Spleen (tissue), 11 donors: ENCODE measurements at regions not wholly inside any gene's neighbourhood (a gene's known extent, or its start where the extent isn't known, plus 50 kb on each side); places are given as distances from the start of the nearest gene placed in this dataset.

ENCODE experiments used
- DNase-seq: peaks from one replicate; pipeline ENCODE4 v3.0.0-alpha.2; 2020
- H3K27ac ChIP-seq, 8 donors: fragments of 200-600 bp; sonication (generic) in 7 of 8; 1 replicate in 4 of 8; 2 replicates in 4 of 8; pipeline versions ENCODE4 v1.5.0 to v1.8.0; 2016 to 2021; ENCODE audit warnings: inconsistent platforms in 4 of 8, mild to moderate bottlenecking in 4 of 8, moderate library complexity in 1 of 8
- H3K27me3 ChIP-seq, 7 donors: fragments of 200-600 bp; sonication (generic) in 6 of 7; replicated peaks in 1 of 7; 1 replicate in 4 of 7; 2 replicates in 3 of 7; pipeline versions ENCODE4 v1.5.0 to v1.8.0; 2016 to 2021; ENCODE audit warnings: inconsistent platforms in 3 of 7, mild to moderate bottlenecking in 1 of 7
- H3K36me3 ChIP-seq, 6 donors: fragments of 200-600 bp; sonication (generic) in 5 of 6; 1 replicate in 4 of 6; 2 replicates in 2 of 6; pipeline versions ENCODE4 v1.5.0 to v1.8.0; 2016 to 2021; ENCODE audit warnings: inconsistent platforms in 2 of 6
- H3K4me1 ChIP-seq, 6 donors: fragments of 200-600 bp; sonication (generic) in 5 of 6; 1 replicate in 3 of 6; 2 replicates in 3 of 6; pipeline versions ENCODE4 v1.5.0 to v1.8.0; 2016 to 2021; ENCODE audit warnings: inconsistent platforms in 3 of 6
- H3K4me3 ChIP-seq, 8 donors: fragments of 200-600 bp; sonication (generic) in 7 of 8; 1 replicate in 4 of 8; 2 replicates in 4 of 8; pipeline versions ENCODE4 v1.5.0 to v1.8.0; 2016 to 2021; ENCODE audit warnings: inconsistent platforms in 4 of 8, mild to moderate bottlenecking in 4 of 8, moderate library complexity in 2 of 8
- H3K9me3 ChIP-seq, 8 donors: fragments of 200-600 bp; sonication (generic) in 7 of 8; 1 replicate in 4 of 8; 2 replicates in 4 of 8; pipeline versions ENCODE4 v1.5.0 to v1.8.0; 2016 to 2021; ENCODE audit warnings: inconsistent platforms in 4 of 8
- POLR2A ChIP-seq, 3 donors: fragments of 450-650 bp; IDR thresholded peaks; one replicate each; pipeline ENCODE4 v1.5.1; 2017; ENCODE audit warnings: antibody characterized with exemption in 3 of 3, mild to moderate bottlenecking in 1 of 3
- POLR2AphosphoS5 ChIP-seq, 3 donors: sonication (generic); formaldehyde crosslinking; IDR thresholded peaks; one replicate each; pipeline ENCODE4 v1.5.1; 2017; ENCODE audit warnings: antibody characterized with exemption in 3 of 3
- WGBS, 5 donors: extraction: QIAGEN DNeasy Blood & Tissue Kit in 3 of 5; methylation state at CpG; one replicate each; pipeline versions ENCODE4 v1.1.5 to v1.1.7; 2013 to 2018; 5-methylcytosine and 5-hydroxymethylcytosine counted together
- intact Hi-C: fragments of 100-400 bp; cut with DNase I; formaldehyde crosslinking; loops from one replicate; pipeline ENCODE4 v1.15.0; 2023; ENCODE audit warnings: low total_unique reads
- TF ChIP-seq, protein P1 (sequence below), 11 experiments: fragments of 200-600 bp in 7 of 11; fragments of 450-650 bp in 4 of 11; sonication (generic) in 4 of 11; IDR thresholded peaks in 8 of 11; conservative IDR thresholded peaks in 3 of 11; 1 replicate in 7 of 11; 2 replicates in 4 of 11; pipeline versions ENCODE4 v1.4.0 to v1.8.0; 2016 to 2021; ENCODE audit warnings: antibody characterized with exemption in 11 of 11, inconsistent platforms in 4 of 11, mild to moderate bottlenecking in 1 of 11
- donor health status: healthy with polysubstance abuse.
- donor health status: DM: no; HTN: no; CAD: no; lungs with moderate emphysema.
- donor health status: DM: no; HTN: no; CAD: no.
- donor health status: Bipolar disorder and iron deficiency.
- donor health status: healthy.
- donor health status: DM: no; HTN: no; CAD: no.
- donor health status: DM: yes; HTN: yes; CAD: no.

- 70 to 87% (median 77%) methylated on average over 2 of the region's 2 CpGs for WGBS, 5 donors
- H3K36me3 ChIP-seq: no peaks in the 10 kb centered on the region
- peaks cover 0 to 21% (median 0%) of the 10 kb centered on the region in 8 donors for H3K9me3 ChIP-seq
- intact Hi-C loops: no loop called here
- H3K27ac ChIP-seq: no peak overlapping the region
- TF ChIP-seq, protein P1, sequence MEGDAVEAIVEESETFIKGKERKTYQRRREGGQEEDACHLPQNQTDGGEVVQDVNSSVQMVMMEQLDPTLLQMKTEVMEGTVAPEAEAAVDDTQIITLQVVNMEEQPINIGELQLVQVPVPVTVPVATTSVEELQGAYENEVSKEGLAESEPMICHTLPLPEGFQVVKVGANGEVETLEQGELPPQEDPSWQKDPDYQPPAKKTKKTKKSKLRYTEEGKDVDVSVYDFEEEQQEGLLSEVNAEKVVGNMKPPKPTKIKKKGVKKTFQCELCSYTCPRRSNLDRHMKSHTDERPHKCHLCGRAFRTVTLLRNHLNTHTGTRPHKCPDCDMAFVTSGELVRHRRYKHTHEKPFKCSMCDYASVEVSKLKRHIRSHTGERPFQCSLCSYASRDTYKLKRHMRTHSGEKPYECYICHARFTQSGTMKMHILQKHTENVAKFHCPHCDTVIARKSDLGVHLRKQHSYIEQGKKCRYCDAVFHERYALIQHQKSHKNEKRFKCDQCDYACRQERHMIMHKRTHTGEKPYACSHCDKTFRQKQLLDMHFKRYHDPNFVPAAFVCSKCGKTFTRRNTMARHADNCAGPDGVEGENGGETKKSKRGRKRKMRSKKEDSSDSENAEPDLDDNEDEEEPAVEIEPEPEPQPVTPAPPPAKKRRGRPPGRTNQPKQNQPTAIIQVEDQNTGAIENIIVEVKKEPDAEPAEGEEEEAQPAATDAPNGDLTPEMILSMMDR (IDR thresholded peaks at IDR 0.05 in 8 of 11, conservative IDR thresholded peaks at IDR 0.05 in 3 of 11): no peak
- TF ChIP-seq POLR2AphosphoS5 (IDR thresholded peaks at IDR 0.05) (no peak), POLR2A (IDR thresholded peaks at IDR 0.05) (no peak)
- H3K4me1 ChIP-seq: no peaks in the 10 kb centered on the region
- no peaks in the 10 kb centered on the region for H3K27me3 ChIP-seq
- no peak for DNase-seq
- no peak overlapping the region for H3K4me3 ChIP-seq
Observed at GRCh38 chr18:73099759-73100158, 232.0 kb upstream of the NETO1 start.

GRCh38 chr18:73093687-73094250, 226.0 kb upstream of the NETO1 start:
- intact Hi-C loops: no loop called here
- peaks cover 0 to 51% (median 18%) of the 10 kb centered on the region in 8 donors for H3K9me3 ChIP-seq
- TF ChIP-seq POLR2AphosphoS5 (IDR thresholded peaks at IDR 0.05): no peak
- TF ChIP-seq, protein P1 (IDR thresholded peaks at IDR 0.05 in 8 of 11, conservative IDR thresholded peaks at IDR 0.05 in 3 of 11): no peak
- TF ChIP-seq POLR2A (IDR thresholded peaks at IDR 0.05): no peak
- H3K27me3 ChIP-seq: no peaks in the 10 kb centered on the region
- no peak overlapping the region for H3K27ac ChIP-seq
- no peak for DNase-seq
- no peaks in the 10 kb centered on the region for H3K4me1 ChIP-seq
- H3K4me3 ChIP-seq: no peak overlapping the region
- 57 to 84% (median 71%) methylated on average over 1 of the region's 1 CpG for WGBS, 5 donors
- no peaks in the 10 kb centered on the region for H3K36me3 ChIP-seq

GRCh38 chr18:73088445-73088844, 220.7 kb upstream of the NETO1 start:
- intact Hi-C loops: no loop called here
- TF ChIP-seq, protein P1 (IDR thresholded peaks at IDR 0.05 in 8 of 11, conservative IDR thresholded peaks at IDR 0.05 in 3 of 11): no peak
- no peak for TF ChIP-seq POLR2A (IDR thresholded peaks at IDR 0.05)
- TF ChIP-seq POLR2AphosphoS5 (IDR thresholded peaks at IDR 0.05): no peak
- no peak overlapping the region for H3K4me3 ChIP-seq
- peaks cover 0 to 43% (median 18%) of the 10 kb centered on the region in 8 donors for H3K9me3 ChIP-seq
- no peaks in the 10 kb centered on the region for H3K27me3 ChIP-seq
- H3K4me1 ChIP-seq: no peaks in the 10 kb centered on the region
- H3K27ac ChIP-seq: no peak overlapping the region
- no peak for DNase-seq
- 72 to 94% (median 79%) methylated on average over 1 of the region's 1 CpG for WGBS, 5 donors
- H3K36me3 ChIP-seq: no peaks in the 10 kb centered on the region

GRCh38 chr18:73087282-73087977, 219.6 kb upstream of the NETO1 start:
- no peaks in the 10 kb centered on the region for H3K27me3 ChIP-seq
- H3K27ac ChIP-seq: no peak overlapping the region
- no peak for DNase-seq
- H3K4me1 ChIP-seq: no peaks in the 10 kb centered on the region
- intact Hi-C loops: no loop called here
- H3K9me3 ChIP-seq: peaks cover 0 to 39% (median 18%) of the 10 kb centered on the region in 8 donors
- H3K4me3 ChIP-seq: no peak overlapping the region
- 65 to 80% (median 74%) methylated on average over 8 of the region's 8 CpGs for WGBS, 5 donors
- TF ChIP-seq POLR2A (IDR thresholded peaks at IDR 0.05) (no peak), POLR2AphosphoS5 (IDR thresholded peaks at IDR 0.05) (no peak)
- TF ChIP-seq, protein P1 (IDR thresholded peaks at IDR 0.05 in 8 of 11, conservative IDR thresholded peaks at IDR 0.05 in 3 of 11): no peak
- no peaks in the 10 kb centered on the region for H3K36me3 ChIP-seq
